ENCODE measurements at regions not wholly inside any gene's neighbourhood (a gene's known extent, or its start where the extent isn't known, plus 50 kb on each side); places are given as distances from the start of the nearest gene placed in this dataset.
"Not testable (repeated sequence)": the region's sequence is repeated elsewhere in the genome, so short reads cannot be mapped to it uniquely, and the experiment has no call there.

DNA sequence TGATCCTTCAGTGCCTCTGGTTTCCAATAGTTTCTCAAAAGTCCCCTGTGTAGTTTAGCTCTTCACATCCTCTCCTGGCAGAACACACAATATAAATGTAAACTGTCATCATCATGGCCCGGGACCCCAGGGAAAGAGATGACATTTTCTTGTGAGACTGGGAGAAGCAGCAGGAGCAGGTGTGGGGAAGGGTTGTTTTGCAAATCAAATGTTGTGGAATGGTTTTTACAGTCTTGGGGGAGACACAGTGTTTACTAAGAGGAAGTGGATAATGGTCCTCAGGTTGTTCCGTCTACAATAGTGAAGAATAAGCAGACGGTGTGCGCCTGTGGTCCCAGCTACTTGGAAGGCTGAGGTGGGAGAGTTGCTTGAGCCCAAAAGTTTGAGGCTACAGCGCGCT is 159.1 kb downstream of the SEC23IP start:
- DNase-seq, result no peak

DNA sequence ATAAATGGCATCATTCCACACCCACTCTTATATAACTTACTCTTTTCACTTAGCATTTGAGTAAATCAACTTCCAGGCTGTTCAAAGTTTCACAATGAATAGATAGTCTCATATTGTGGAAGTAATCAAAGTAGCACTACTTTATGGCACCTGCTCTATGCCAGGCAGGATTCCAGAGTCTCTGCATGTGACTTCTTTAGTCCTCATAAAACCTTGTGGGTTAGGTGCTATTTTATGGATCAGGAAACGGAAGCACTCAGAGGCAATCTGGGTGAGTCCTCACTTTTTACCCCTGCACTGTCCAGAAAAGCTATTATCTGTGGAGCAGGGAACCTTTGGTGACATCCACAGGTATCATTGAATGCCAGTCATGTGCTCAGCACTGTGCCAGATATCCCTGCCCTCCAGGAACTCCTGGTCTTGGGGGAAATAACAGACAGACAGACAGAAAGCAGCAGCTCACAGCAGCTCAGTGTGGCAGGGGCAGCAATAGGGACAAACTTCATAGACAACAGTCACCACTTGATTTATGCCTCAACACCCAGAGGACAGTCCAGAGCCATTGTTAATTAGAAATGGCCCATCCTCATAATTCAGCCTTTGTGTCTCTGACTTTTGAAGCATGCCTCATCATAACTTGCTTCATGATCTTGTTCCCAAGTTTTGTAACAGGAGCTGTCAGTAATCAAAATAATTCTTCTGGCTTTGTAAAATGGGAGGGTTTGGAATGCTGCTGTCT is 160.6 kb downstream of the SEC23IP start:
- DNase-seq, result no peak

DNA sequence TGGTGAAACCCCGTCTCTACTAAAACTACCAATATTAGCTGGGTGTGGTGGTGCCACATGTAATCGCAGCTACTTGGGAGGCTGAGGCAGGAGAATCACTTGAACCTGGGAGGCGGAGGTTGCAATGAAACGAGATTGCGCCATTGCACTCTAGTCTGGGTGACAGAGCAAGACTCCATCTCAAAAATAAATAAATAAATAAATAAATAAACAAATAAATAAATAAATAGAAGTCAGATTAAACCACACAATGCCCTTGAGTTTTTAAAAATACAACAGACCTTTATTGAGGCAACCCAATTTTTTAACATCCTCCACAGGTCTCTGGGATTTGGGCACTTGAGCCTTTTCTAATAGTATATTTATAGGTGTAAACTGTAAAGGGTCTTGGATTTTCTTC is 167.3 kb downstream of the SEC23IP start:
- not testable (repeated sequence) for DNase-seq

DNA sequence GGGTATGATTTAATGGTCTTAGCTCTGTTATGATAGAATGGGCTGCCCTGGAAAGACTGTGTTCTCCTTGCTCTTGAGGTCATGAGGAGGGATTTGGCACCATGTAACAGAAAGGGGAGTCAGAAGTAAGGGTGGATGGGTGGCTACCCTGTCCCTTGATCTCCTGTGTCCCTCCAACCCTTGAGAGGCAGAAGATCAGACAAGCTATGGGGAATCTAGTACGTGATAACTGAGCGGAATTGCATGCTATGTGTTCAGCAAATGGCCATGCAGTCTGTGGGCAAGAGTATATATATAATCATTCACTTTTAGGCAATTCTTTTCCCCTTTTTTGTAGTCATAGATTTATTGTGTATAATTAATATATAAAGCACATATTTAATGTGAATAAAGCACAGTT is 174.9 kb downstream of the SEC23IP start:
- no peak for DNase-seq

DNA sequence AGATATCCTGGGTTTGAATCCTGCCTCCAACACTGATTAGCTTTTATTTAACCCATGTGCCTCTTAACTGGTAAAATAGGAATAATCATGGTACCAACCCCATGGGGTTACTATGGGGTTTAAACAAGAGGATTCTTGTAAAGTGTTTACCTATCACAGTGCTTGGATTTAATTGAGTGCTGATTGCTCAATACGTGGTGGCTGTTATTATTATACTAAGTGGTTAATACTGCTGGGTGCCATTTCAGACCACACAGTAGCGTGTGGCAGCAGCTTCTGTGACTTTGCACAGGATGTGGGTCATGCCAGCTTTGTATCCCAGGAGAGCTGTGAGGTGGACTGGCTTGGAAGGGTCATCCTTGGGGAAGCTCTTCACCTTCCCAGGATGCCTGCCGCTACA is 177.2 kb downstream of the SEC23IP start:
- no peak for DNase-seq

DNA sequence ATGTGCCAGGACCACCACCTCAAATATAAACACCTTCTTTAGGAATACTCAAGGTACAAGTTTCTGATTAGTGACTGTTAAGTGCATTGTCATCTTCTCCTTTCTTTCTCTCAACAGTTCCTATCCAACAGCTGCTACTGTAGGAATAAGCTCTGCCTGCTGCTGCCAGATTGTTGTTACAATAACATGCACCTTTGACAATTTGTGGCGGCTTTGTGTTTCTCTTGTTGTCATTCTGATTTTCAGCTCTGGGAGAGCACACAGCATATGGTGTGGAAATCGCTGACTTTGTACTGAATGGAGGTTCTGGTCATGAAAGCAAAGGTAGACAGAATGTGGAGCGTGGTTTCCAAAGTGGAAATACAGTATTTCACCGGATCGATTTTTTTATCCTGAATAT is 182.8 kb downstream of the SEC23IP start:
- no peak for DNase-seq

DNA sequence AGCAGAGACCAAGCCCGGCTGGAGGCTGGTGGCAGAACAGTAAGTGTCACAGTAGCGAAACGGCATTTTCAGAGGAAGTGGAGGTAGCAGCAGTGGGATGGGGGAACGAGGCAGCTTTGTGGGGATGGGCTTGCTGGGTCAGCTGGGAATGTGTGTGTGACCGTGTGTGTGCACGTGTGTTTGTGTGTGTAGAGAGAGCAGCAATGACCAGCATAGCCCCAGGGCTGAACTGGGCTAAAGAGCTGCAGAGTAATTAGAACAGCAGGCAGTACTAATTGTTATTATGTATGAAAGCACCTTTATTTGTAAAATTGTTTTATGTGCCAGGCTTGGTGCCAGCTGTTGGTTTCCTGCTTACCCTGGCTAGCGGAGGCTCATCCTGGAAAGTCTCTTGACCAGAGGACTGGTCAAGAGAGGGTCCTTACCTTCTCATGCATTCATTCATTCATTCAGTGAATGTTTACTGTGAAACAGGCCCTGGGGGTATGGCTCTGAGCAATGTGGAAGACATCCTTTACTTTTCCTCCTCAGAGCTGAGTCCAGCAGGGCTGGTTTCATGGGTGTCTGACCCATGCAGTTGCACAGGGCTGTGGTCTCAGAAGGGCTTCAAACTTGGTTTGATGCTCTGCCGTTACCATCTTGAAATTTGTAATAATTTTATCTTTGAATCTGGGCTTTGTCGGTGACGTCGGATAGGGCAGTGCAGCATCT is 184.6 kb downstream of the SEC23IP start:
- DNase-seq, result no peak

DNA sequence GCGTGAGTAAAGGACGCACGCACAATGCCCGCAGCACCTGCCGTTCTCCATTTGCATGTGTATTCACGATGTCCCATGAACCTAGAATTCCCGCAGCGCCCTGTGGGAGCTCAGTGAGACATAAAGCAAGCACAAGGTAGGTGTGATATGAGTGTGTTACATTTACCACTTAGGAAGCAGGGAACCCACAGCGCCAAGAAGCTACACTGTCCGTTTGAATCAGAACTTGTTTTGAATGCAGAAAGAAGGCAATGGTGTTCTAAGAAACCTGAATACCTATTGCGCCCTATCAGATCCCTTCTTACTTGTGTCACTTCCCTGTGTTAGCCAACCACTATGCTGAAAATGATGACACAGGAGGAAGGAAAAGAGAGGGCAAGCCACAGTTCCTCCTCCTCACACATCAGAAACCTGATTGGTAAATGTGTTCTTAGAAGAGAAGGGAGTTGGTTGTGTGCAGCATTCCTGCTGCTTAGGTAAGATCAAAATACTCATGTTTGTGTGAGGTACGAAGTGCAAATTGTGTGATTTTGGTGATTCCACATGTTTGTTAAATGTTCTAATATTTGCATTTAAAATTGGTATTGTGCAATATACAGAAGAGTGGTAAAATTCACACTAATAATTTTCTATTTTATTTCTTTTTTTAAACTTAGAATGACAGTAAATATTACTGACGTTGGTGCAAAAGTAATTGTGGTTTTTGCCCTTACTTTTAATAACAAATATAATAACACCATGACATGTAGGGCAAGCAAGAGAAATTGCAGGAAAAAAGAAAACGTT is 185.4 kb downstream of the SEC23IP start:
- peak in 1 of 5 experiments; percentile 76 for DNase-seq

DNA sequence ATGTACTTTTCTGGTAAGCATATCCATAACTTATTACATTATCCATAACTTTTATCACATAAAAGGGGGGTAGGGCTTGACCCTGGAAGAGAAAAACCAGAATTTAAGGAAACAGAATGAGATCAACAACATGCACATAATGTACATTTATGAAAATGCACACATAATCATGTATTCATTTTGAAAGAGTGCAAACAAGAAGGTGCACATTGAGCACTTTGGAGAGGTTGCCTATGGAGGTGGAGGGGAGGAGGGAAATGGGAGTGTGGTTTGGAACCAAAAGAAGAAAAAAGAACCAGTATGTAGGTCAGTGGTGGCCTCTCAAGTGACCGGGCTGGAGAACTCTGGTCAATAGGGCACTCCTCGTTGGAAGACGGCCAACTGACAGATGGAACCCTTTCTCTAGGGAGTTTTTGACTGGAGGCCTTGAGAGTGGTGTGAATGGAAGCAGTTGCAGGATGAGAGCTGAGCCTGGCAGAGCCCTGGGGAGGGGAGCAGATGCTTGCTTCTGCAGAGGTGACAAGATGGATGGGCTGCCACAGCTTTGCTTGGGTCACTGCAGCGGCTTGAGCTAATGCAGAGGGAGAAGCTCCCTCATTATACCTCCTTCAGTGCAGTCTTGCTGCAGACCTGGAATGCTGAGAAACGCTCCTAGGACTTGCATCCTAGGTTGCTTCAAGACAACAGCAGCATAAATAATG is 192.7 kb downstream of the SEC23IP start:
- no peak for DNase-seq

DNA sequence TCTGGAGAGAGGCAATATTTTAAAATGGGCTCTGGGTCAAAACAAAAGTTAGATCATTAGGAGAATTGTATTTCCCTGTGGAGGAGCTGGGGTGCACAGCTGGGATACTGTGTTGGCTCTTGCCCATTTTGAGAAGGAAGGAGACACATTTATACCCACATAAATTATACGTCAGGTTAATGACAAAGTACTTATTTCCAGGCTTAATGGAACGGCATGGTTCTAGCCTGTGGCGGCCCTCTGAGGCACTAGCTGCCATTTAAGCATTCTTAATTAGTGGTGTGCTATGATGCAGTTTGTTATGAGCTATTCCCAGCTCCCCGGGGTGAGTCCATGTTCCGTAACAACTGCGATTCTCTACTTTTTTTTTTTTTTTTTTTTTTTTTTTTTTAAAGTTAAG is 193.5 kb downstream of the SEC23IP start:
- DNase-seq, result no peak

DNA sequence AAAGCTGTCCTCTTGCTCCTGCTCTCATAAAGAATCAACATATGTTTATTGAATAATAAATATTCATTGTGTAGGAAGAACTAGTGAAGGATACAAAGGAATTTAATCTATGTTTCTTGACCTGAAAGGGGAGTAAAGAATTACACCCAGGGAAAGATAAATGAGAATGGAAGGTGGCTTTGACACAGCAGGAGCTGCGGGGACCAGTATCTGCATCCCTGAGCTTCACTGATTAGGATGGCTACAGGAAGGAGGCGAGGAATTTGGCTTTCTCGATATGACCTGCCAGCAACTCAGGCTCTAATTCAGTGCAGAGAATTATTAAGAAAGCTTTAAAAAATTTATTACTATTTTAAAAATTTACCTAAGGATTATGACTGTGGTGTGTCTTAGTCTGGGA is 194.6 kb downstream of the SEC23IP start:
- DNase-seq, result no peak

DNA sequence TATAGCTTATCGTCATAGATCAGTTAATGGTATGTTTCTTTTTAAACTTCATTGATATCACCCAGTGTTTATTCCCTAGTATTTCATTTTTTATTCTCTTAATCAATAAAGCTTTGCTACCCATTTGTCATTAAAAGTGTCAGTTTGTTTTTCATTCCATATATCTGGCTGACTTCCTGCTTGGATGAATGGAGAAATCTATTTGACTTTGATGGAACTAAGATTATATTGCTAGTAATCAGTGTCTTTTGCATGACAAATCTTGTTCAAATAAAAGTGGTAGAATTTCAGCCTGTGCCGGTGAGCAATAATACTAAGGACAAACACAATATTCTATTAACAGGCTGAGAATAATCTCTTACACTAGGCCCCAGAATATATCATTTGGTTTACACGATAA is 203.3 kb downstream of the SEC23IP start:
- DNase-seq, result no peak

DNA sequence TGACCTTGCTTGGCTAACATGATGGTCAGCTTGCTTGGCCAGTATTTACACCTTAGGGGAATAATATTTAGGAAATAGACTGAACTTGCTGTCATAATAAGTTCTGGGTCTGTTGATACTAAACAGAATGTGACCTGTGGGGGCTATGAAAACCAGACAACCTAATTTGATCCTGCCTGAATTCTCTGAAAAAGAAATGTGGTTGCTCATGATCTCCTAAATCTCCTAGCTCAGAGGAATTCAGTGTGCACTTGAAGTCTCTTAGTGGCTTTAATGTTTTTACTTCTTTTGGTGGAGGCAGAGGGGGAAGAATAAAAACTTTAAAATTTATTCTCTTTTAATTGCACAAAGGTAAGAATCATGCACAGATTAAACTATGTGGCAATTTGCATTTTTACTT is 205.2 kb downstream of the SEC23IP start:
- no peak for DNase-seq

DNA sequence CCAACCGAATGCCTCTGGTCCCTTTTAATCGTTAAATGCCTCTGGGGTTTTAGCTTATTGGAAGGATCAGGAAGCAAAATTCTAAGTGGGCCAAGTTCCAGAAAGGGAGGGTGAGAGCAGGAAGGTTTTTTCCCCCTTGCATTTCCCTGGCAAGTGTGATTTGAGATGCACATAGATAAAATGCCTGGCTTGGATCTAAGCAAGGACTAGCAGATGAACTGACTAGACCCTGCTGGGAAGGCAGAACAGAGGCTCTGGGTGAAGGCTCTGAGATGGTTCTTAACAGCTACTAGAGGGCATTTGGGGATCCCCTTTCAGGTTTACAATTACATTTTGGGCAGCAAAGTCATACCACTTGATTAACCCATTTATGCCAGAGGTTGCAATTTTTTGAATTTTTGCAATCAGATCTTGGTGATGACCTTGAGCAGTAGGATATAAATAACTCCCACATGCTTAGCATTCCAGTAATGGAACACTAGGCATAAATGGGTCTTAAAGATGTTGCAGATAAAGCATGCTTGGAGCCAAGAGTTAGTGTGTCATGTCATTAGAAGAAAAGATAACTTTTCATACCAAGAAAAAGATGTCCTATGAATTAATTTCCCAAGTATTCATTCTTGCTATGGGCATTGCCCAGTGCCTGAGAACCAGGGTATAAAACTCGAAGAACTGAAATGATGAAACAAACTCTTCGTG is 205.9 kb downstream of the SEC23IP start:
- no peak for DNase-seq

DNA sequence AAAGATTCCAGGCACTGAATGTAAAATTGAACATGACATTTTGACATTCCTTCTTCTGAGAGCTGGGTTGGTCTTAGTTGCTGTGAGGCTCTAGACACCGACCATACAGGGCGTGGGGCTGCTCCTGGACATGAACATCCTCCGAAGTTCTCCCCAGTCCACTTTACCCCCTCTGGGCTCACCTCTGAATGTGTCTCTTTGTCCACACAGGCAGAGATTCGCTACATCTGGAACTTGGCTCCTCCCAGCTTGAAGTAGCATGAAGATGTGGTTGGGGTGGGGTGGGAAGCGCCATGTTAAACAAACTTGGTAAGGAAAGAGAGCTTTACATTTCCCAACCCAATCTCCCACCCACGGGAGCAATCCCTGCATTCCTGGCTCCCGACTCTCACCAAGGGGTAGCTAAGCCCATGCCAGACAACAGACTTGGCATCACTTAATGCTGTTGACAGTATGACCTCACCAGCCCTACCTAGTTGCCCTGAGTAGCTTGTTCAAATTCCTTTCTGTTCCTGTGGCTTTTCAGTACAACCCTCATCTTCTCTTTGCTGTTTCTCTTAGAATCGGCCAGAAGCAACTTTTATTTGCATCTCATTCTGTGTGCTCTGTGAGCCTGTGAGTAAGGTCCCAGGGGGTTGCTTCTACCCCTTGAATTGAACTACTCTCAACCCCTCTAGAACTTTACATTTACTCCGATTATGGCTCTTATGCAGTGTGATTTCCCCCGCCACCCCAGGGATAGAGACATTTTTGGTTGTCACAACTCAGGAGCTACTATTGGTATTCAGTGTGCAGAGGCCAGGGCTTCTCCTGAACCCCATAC is 211.4 kb downstream of the SEC23IP start:
- no peak for DNase-seq

DNA sequence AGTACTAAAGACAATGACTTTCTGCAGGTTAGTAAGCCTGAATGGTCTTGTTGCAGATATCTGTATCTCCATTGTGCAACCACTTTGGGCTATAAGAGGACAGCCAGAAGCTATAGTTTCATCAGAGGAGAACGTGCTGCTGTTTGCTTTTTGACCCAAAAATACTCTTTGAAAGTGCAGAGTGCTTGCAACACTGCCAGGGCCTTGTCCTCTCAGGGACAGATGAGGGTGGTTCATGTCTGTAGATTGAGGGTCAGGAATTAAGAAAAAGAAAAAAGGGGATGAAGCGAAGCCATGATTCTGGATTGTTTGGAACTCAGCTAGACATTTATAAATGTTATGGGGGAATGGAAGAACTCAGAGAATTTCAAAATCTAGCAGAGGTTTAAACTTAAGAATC is 212.5 kb downstream of the SEC23IP start:
- DNase-seq, result no peak

DNA sequence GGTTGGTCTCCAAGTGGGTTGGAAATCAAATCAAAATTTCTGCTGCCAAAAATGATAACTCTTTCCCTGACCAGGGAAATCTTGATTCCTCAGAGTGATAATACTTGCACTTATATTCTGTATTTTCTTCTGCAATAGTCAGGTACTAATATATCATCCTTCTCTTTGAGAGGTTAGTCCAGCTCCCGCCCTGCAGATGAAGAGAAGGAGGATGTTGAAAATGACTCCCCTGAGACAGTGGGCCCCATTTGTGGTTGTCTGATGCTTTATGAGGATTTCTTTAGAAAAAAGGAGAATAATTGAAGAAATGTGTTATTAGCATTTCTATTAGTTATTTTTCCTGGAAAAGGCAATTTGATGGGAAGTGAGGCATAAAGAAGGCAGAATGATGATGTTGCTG is 213.0 kb downstream of the SEC23IP start:
- no peak for DNase-seq

DNA sequence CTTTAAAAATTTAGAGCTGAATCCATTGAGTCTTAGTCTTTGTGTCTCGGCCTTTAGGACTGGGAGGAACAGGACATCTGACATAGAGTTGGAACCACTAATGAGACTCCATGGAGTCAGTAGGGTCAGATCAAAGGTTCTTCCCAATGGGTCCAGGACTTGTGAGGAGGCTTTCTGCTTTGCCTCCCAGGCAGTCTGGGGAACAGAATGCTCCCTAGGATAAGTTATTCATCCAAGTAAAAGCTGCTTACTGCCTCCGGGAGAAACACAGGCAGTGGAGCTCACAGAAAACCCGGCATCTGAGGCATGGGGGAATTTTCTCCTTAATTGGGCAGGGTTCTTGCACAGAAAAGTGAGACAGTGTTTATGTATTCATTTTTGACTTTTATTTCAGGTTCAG is 216.4 kb downstream of the SEC23IP start:
- no peak for DNase-seq

DNA sequence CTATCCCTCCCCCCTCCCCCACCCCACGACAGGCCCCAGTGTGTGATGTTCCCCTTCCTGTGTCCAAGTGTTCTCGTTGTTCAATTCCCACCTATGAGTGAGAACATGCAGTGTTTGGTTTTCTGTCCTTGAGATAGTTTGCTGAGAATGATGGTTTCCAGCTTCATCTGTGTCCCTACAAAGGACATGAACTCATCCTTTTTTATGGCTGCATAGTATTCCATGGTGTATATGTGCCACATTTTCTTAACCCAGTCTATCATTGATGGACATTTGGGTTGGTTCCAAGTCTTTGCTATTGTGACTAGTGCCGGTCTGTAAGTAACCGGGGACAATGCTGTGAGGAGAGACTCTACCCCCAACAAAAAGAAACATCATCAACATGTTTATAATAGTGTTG is 217.2 kb downstream of the SEC23IP start:
- DNase-seq, result not testable (repeated sequence)

DNA sequence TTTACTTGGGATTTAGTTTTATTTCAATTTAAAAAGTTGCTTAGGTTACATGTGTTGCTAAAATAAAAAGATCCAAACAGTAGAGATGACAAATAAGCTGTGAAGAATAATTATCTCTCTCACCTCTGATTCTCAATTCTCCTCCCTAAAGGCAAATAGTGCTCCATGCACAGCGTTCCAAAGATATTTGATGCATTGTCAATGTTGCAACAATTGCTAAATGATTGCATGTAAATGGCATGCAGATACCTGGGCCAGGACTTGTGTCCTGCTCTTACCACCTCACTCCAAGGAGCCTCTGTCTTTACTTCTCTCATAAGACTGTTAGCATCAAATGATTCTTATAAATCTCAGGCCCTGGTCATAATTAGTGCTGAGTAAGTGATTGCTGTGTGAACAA is 217.7 kb downstream of the SEC23IP start:
- DNase-seq, result no peak

DNA sequence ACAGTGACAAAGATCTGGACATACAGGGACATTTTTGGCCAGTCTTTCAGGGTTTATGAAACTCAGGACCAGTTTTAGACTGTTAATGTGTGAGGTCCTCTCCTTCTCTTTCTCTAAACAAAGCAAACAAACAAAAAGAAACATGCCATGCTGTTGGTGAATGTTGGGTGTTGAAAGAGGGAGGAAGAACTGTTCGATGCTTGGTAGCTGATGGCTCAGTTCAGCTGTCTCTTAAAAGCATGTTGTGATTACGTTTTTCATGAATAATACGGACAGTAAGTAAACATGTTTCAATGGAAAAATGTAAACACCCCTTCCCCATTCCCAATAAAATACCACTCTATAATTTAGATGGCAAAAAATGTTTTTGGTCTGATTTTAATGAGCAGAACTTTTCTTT is 219.1 kb downstream of the SEC23IP start:
- DNase-seq, result no peak

DNA sequence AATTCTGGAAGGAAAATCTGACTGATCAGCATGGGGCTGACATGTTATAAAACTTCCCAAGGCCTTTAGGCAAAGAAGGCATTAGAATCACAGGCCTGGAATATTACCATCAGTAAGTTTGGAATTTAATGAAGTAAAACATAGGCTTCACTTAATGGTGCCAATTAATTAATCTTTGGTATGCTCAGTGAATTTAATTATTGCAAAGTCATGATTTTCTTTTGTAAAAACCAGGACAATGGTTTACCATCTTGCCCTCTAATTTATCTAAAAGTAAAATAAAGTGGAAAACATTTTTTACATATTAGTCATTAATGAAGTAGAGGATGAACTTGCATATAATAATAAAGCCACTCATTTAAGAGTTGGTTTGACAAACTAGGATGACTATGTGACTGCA is 220.3 kb downstream of the SEC23IP start:
- no peak for DNase-seq
